GM04504 (cell line): ENCODE measurements at regions not wholly inside any gene's neighbourhood (a gene's known extent, or its start where the extent isn't known, plus 50 kb on each side); places are given as distances from the start of the nearest gene placed in this dataset.
"Not testable (repeated sequence)": the region's sequence is repeated elsewhere in the genome, so short reads cannot be mapped to it uniquely, and the experiment has no call there.

Source experiments
- DNase-seq: peaks from one replicate; pipeline ENCODE4 v3.0.0-alpha.2; 2012; ENCODE audit warnings: low read depth

- no peak for DNase-seq
Measured at GRCh38 chr3:151675858-151676615, 57.7 kb upstream of the AADACL2 start.

GRCh38 chr3:151673974-151674373 is 59.8 kb upstream of the AADACL2 start:
- DNase-seq, result no peak

DNA sequence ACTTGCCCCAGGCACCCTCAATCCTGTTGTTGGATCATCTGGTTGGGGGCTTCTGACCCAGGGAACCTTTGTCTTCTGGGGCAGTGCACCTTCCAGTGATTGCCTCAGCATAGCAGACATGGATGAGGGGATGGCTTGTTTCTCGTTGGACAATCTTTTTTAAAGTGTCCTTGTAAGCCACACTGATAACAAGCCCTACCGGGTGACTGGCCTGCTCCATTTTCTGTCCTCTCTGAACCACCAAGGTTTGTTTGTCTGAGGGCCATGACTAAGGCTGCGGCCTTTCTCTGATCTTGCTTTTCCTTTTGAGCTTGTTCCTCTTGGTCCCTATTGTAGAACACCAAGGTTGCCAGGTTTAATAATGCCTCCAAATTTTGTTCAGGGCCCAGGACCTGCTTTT is 66.0 kb upstream of the AADACL2 start:
- not testable (repeated sequence) for DNase-seq

GRCh38 chr3:151660885-151661284 is 72.8 kb upstream of the AADACL2 start:
- no peak for DNase-seq

- no peak for DNase-seq
Measured at GRCh38 chr3:151644986-151645385, 88.7 kb upstream of the AADACL2 start.

DNA sequence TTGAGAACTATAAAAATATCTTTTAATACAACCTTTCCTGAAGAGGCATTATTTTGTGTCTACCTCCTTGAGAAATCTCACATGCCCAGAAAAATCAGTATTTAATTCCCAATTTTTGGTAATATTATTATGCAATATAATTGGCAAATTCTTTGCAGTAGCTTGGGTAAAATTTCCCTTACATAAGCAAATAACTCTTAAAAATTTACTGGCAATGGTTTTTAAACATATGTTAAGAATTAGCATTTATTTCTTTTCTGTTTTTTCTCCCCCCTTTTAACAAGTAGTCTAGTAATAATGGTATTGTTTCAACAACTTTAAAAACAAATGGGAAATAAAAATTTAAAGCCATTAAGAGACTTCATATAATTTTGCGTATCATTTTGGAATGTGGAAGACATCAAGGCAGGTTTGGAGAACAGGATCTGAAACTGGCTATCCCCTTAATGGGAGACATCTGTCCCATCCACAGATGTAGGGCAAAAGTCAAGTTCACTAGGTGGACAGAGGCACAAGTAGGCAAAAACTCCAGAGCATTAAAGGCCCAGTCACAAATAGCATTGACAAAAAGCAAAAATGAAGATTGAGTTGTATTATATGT is 89.6 kb upstream of the AADACL2 start:
- DNase-seq, result no peak

GRCh38 chr3:151639418-151639740 is 94.3 kb upstream of the AADACL2 start:
- no peak for DNase-seq

GRCh38 chr3:151638555-151639417 is 94.9 kb upstream of the AADACL2 start:
- DNase-seq, result no peak

DNA sequence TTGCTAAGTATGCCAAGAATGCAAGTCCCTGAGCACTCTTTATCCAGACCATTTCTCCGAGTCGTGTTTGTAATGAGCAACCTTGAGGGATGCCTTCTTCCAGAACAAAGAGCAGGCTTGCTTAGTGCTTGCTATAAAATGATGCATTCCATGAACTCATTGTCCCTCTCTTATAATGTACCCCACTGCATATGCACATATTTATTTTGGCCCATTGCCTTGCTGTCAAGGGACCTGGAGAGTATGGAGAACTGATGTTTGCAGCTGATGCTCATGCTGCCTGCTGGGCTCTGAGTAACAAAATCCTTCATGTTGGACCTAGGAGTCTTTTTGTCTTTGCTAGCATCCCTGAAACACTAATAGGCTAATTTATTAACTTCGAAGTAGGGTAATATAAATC is 97.8 kb upstream of the AADACL2 start:
- DNase-seq, result no peak

- DNase-seq, result no peak
Measured at GRCh38 chr3:151631946-151632345, 101.8 kb upstream of the AADACL2 start.

DNA sequence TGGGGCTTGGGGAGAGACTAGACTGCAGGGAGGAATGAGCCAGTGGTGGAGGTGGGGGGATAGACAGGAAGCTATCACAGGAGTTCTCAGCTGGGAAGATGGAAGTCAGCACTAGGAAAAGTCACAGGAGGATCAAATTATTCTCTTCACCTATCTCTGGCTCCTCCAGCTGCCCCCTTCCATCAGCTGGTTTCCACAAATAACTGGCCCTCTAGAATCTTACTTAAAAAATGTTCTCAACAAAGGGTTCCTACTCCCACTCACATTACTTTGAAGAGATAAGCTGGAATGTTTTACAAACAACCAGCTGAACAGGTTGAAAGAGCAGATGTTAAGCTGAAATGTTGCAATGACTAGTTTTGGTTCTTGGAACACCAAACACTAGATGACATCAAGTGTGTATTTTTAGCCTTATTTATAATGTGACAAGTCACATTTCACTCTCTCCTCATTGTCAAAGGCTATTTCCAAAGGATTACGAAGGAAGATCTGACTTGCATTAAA is 102.7 kb upstream of the AADACL2 start:
- DNase-seq, result no peak

GRCh38 chr3:151630035-151630434 is 103.7 kb upstream of the AADACL2 start:
- DNase-seq, result no peak

GRCh38 chr3:151625586-151625985 is 108.1 kb upstream of the AADACL2 start:
- DNase-seq, result no peak

DNA sequence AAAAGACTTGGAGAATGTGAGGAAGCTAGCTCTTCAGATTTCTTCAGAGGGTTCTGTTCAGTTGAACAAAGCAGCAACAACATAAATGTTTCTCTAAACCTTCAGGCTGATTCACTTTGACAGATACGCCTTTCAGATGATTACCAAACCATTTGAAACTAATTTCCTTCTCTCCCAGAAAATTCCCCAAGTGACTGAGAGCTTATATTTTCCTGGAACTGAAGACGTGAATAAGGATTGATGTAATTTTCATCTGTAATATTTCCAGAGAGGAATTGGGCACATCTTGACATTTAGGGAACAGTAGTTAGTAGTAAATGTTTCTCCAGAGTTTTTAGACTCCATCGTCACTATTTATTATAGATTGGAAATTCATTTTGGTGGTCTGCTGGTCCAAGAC is 108.6 kb upstream of the AADACL2 start:
- no peak for DNase-seq

- no peak for DNase-seq
Measured at GRCh38 chr3:151620071-151620470, 113.7 kb upstream of the AADACL2 start.

GRCh38 chr3:151615464-151615863 is 118.3 kb upstream of the AADACL2 start:
- DNase-seq, result no peak

- no peak for DNase-seq
Measured at GRCh38 chr3:151612115-151612514, 121.6 kb upstream of the AADACL2 start.

DNA sequence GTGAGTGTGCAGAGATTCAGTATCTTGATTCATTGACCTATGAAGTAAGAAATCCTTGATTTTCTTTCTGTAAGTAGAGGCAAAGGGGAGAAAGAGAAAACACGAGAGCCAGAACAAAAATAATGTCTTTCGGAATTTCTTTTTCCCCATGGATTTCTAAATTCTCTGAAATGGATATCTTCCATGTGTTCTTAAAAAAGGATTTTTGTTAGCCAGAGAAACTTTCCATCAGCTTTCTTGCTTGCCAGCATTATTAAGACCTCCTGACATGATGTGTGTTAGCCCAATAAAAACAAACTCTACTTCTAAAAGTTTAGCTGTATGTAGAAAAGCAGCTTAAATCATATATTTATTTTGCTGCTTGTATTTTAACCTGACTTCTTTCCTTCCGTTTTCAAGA is 122.3 kb upstream of the AADACL2 start:
- no peak for DNase-seq

- no peak for DNase-seq
Measured at GRCh38 chr3:151609491-151609890, 124.2 kb upstream of the AADACL2 start.

- no peak for DNase-seq
Measured at GRCh38 chr3:151604891-151605290, 128.8 kb upstream of the AADACL2 start.

GRCh38 chr3:151600783-151601182 is 132.9 kb upstream of the AADACL2 start:
- DNase-seq, result no peak

- no peak for DNase-seq
Measured at GRCh38 chr3:151599103-151599672, 134.5 kb upstream of the AADACL2 start.

GRCh38 chr3:151596940-151597339 is 136.1 kb upstream of the IGSF10 start:
- DNase-seq, result no peak
